ENCODE measurements at regions not wholly inside any gene's neighbourhood (a gene's known extent, or its start where the extent isn't known, plus 50 kb on each side); places are given as distances from the start of the nearest gene placed in this dataset.

GRCh38 chr2:538646-539045 lies 138.6 kb downstream of the TMEM18 start:
- Mint-ChIP-seq H3K36me3 (ENCODE audit: insufficient read depth) (no peaks in the 10 kb centered on the region), H3K4me1 (ENCODE audit: low read depth in 2 of 2) (no peaks in the 10 kb centered on the region), H3K27me3 (peaks cover 30 to 71% of the 10 kb centered on the region in 2 donors), H3K4me3 (no peak overlapping the region), H3K27ac (no peak overlapping the region), H3K9me3 (no peaks in the 10 kb centered on the region)
- no peak for DNase-seq
- ATAC-seq (replicated peaks), result no peak

- H3K9me3 Mint-ChIP-seq, result no peaks in the 10 kb centered on the region
- H3K4me3 Mint-ChIP-seq, result no peak overlapping the region
- no peaks in the 10 kb centered on the region for H3K36me3 Mint-ChIP-seq (ENCODE audit: insufficient read depth)
- ATAC-seq (replicated peaks) (no peak), DNase-seq (no peak)
- H3K27me3 Mint-ChIP-seq, result peaks cover 25 to 46% of the 10 kb centered on the region in 2 donors
- H3K27ac Mint-ChIP-seq, result no peak overlapping the region
- H3K4me1 Mint-ChIP-seq (ENCODE audit: low read depth in 2 of 2), result no peaks in the 10 kb centered on the region
Observed at GRCh38 chr2:535222-535621, 142.0 kb downstream of the TMEM18 start.

GRCh38 chr2:529852-530251 lies 147.4 kb downstream of the TMEM18 start:
- Mint-ChIP-seq H3K9me3 (no peaks in the 10 kb centered on the region), H3K27me3 (peaks cover 13 to 18% of the 10 kb centered on the region in 2 donors), H3K36me3 (ENCODE audit: insufficient read depth) (no peaks in the 10 kb centered on the region), H3K27ac (no peak overlapping the region), H3K4me3 (no peak overlapping the region), H3K4me1 (ENCODE audit: low read depth in 2 of 2) (no peaks in the 10 kb centered on the region)
- DNase-seq (no peak), ATAC-seq (replicated peaks) (no peak)

- Mint-ChIP-seq H3K27me3 (peaks cover 11 to 18% of the 10 kb centered on the region in 2 donors), H3K27ac (no peak overlapping the region), H3K36me3 (ENCODE audit: insufficient read depth) (no peaks in the 10 kb centered on the region), H3K4me3 (no peak overlapping the region), H3K9me3 (no peaks in the 10 kb centered on the region), H3K4me1 (ENCODE audit: low read depth in 2 of 2) (no peaks in the 10 kb centered on the region)
- ATAC-seq (replicated peaks) (no peak), DNase-seq (no peak)
Observed at GRCh38 chr2:529424-529823, 147.8 kb downstream of the TMEM18 start.

GRCh38 chr2:527581-527980 lies 149.6 kb downstream of the TMEM18 start:
- H3K4me3 Mint-ChIP-seq, result no peak overlapping the region
- no peak overlapping the region for H3K27ac Mint-ChIP-seq
- H3K27me3 Mint-ChIP-seq, result peaks cover 18 to 23% of the 10 kb centered on the region in 2 donors
- ATAC-seq (replicated peaks), result no peak
- no peak for DNase-seq
- H3K36me3 Mint-ChIP-seq (ENCODE audit: insufficient read depth), result no peaks in the 10 kb centered on the region
- no peaks in the 10 kb centered on the region for H3K9me3 Mint-ChIP-seq
- no peaks in the 10 kb centered on the region for H3K4me1 Mint-ChIP-seq (ENCODE audit: low read depth in 2 of 2)

GRCh38 chr2:526918-527317 lies 150.3 kb downstream of the TMEM18 start:
- Mint-ChIP-seq H3K4me1 (ENCODE audit: low read depth in 2 of 2) (no peaks in the 10 kb centered on the region), H3K4me3 (no peak overlapping the region), H3K27me3 (peaks cover 21 to 29% of the 10 kb centered on the region in 2 donors), H3K36me3 (ENCODE audit: insufficient read depth) (peaks cover 2% of the 10 kb centered on the region), H3K9me3 (no peaks in the 10 kb centered on the region), H3K27ac (no peak overlapping the region)
- DNase-seq, result no peak
- no peak for ATAC-seq (replicated peaks)

GRCh38 chr2:525611-526010 lies 151.6 kb downstream of the TMEM18 start:
- H3K4me3 Mint-ChIP-seq, result no peak overlapping the region
- H3K27ac Mint-ChIP-seq, result no peak overlapping the region
- ATAC-seq (replicated peaks), result no peak
- H3K27me3 Mint-ChIP-seq, result peaks cover 23 to 33% of the 10 kb centered on the region in 2 donors
- no peak for DNase-seq
- H3K4me1 Mint-ChIP-seq (ENCODE audit: low read depth in 2 of 2), result no peaks in the 10 kb centered on the region
- peaks cover 2% of the 10 kb centered on the region for H3K36me3 Mint-ChIP-seq (ENCODE audit: insufficient read depth)
- no peaks in the 10 kb centered on the region for H3K9me3 Mint-ChIP-seq

- H3K27me3 Mint-ChIP-seq, result peaks cover 27 to 39% of the 10 kb centered on the region in 2 donors
- no peak overlapping the region for H3K4me3 Mint-ChIP-seq
- DNase-seq (no peak), ATAC-seq (replicated peaks) (no peak)
- no peak overlapping the region for H3K27ac Mint-ChIP-seq
- H3K36me3 Mint-ChIP-seq (ENCODE audit: insufficient read depth), result peaks cover 2% of the 10 kb centered on the region
- no peaks in the 10 kb centered on the region for H3K4me1 Mint-ChIP-seq (ENCODE audit: low read depth in 2 of 2)
- no peaks in the 10 kb centered on the region for H3K9me3 Mint-ChIP-seq
Observed at GRCh38 chr2:525021-525420, 152.2 kb downstream of the TMEM18 start.

- ATAC-seq (replicated peaks) (no peak), DNase-seq (no peak)
- Mint-ChIP-seq H3K27ac (no peak overlapping the region), H3K4me1 (ENCODE audit: low read depth in 2 of 2) (no peaks in the 10 kb centered on the region), H3K36me3 (ENCODE audit: insufficient read depth) (peaks cover 2% of the 10 kb centered on the region), H3K9me3 (no peaks in the 10 kb centered on the region), H3K27me3 (peaks cover 27 to 39% of the 10 kb centered on the region in 2 donors), H3K4me3 (no peak overlapping the region)
Observed at GRCh38 chr2:524442-524841, 152.8 kb downstream of the TMEM18 start.

GRCh38 chr2:523698-524270 lies 153.4 kb downstream of the TMEM18 start:
- DNase-seq, result no peak
- no peak for ATAC-seq (replicated peaks)
- no peak overlapping the region for H3K4me3 Mint-ChIP-seq
- H3K36me3 Mint-ChIP-seq (ENCODE audit: insufficient read depth), result peaks cover 2% of the 10 kb centered on the region
- H3K27me3 Mint-ChIP-seq, result peaks cover 27 to 44% of the 10 kb centered on the region in 2 donors
- peaks cover 0 to 1% of the 10 kb centered on the region in 2 donors for H3K4me1 Mint-ChIP-seq (ENCODE audit: low read depth in 2 of 2)
- H3K27ac Mint-ChIP-seq, result peak overlapping the region in 1 of 2 donors; percentile 15
- no peaks in the 10 kb centered on the region for H3K9me3 Mint-ChIP-seq

GRCh38 chr2:522776-523175 lies 154.4 kb downstream of the TMEM18 start:
- Mint-ChIP-seq H3K9me3 (no peaks in the 10 kb centered on the region), H3K27me3 (peaks cover 32 to 51% of the 10 kb centered on the region in 2 donors), H3K36me3 (ENCODE audit: insufficient read depth) (peaks cover 2% of the 10 kb centered on the region), H3K4me3 (no peak overlapping the region), H3K27ac (no peak overlapping the region), H3K4me1 (ENCODE audit: low read depth in 2 of 2) (peaks cover 0 to 3% of the 10 kb centered on the region in 2 donors)
- ATAC-seq (replicated peaks), result no peak
- no peak for DNase-seq

- Mint-ChIP-seq H3K9me3 (no peaks in the 10 kb centered on the region), H3K27ac (no peak overlapping the region), H3K36me3 (ENCODE audit: insufficient read depth) (peaks cover 7% of the 10 kb centered on the region), H3K27me3 (peaks cover 34 to 51% of the 10 kb centered on the region in 2 donors), H3K4me1 (ENCODE audit: low read depth in 2 of 2) (peaks cover 0 to 3% of the 10 kb centered on the region in 2 donors), H3K4me3 (no peak overlapping the region)
- ATAC-seq (replicated peaks) (no peak), DNase-seq (no peak)
Observed at GRCh38 chr2:521853-522530, 155.2 kb downstream of the TMEM18 start.

GRCh38 chr2:520663-521340 lies 156.4 kb downstream of the TMEM18 start:
- H3K27me3 Mint-ChIP-seq, result peaks cover 34 to 56% of the 10 kb centered on the region in 2 donors
- ATAC-seq (replicated peaks) (no peak), DNase-seq (no peak)
- no peak overlapping the region for H3K27ac Mint-ChIP-seq
- peaks cover 7% of the 10 kb centered on the region for H3K36me3 Mint-ChIP-seq (ENCODE audit: insufficient read depth)
- H3K4me3 Mint-ChIP-seq, result no peak overlapping the region
- peaks cover 0 to 3% of the 10 kb centered on the region in 2 donors for H3K4me1 Mint-ChIP-seq (ENCODE audit: low read depth in 2 of 2)
- no peaks in the 10 kb centered on the region for H3K9me3 Mint-ChIP-seq

- Mint-ChIP-seq H3K4me3 (no peak overlapping the region), H3K36me3 (ENCODE audit: insufficient read depth) (peaks cover 4% of the 10 kb centered on the region), H3K27me3 (peaks cover 24 to 37% of the 10 kb centered on the region in 2 donors), H3K9me3 (no peaks in the 10 kb centered on the region), H3K4me1 (ENCODE audit: low read depth in 2 of 2) (peaks cover 0 to 3% of the 10 kb centered on the region in 2 donors), H3K27ac (no peak overlapping the region)
- ATAC-seq (replicated peaks) (no peak), DNase-seq (no peak)
Observed at GRCh38 chr2:516944-517343, 160.3 kb downstream of the TMEM18 start.

Measured in effector memory CD8-positive, alpha-beta T cell (primary cell).